NCI-H1436 (cell line): ENCODE measurements at regions not wholly inside any gene's neighbourhood (a gene's known extent, or its start where the extent isn't known, plus 50 kb on each side); places are given as distances from the start of the nearest gene placed in this dataset.
"Not testable (repeated sequence)": the region's sequence is repeated elsewhere in the genome, so short reads cannot be mapped to it uniquely, and the experiment has no call there.

Experiments
- DNase-seq: peaks from one replicate; lab custom pipeline; 2025; lab: John Stamatoyannopoulos, UW

DNA sequence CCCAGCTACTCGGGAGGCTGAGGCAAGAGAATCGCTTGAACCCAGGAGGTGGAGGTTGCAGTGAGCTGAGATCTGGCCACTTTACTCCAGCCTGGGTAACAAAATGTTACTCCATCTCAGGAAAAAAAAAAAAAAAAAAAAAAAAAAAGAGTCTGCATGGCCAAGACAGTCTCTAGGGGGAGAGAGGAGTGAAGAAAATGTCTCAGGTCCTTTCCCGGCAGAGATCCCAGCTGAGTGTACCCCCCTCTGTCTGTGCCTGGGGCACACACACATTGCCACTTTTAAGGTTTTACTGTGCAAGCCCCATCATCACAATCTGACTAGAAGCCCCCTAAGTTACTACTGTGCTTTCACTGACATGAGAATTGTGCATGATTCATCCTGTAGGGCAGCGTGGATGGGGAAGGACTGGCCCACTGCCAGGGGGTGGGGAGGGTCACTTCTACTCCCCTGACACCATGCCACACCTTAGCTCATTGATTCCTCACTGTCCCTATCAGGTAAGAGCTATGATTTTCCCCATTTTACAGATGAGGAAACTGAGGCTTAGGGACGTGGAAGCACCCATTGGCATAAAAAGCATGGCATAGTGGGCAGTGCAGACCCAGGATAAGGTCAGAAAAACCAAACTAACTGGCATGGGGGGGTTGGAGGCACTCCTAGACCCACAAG lies 102.3 kb upstream of the LARP1 start:
- DNase-seq = no peak

GRCh38 chr5:154651795-154652194 lies 103.4 kb upstream of the LARP1 start:
- DNase-seq = not testable (repeated sequence)

- no peak for DNase-seq
These were observed 106.5 kb upstream of the LARP1 start for GRCh38 chr5:154648706-154649105.

DNA sequence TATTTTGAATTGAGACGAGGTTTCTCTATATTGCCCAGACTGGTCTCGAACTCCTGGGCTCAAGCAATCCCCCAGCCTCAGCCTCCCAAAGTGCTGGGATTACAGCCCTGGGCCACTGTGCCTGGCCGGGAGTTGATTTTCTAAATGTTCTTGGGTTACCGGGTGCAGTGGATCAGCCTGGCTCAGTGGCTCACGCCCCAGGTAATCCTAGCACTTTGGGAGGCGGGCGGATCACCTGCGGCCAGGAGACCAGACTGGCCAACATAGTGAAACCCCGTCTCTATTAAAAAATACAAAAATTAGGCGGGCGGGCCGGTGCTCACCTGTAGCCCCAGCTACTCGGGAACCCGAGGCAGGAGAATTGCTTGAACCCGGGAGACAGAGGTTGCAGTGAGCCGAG lies 106.9 kb upstream of the LARP1 start:
- no peak for DNase-seq

DNA sequence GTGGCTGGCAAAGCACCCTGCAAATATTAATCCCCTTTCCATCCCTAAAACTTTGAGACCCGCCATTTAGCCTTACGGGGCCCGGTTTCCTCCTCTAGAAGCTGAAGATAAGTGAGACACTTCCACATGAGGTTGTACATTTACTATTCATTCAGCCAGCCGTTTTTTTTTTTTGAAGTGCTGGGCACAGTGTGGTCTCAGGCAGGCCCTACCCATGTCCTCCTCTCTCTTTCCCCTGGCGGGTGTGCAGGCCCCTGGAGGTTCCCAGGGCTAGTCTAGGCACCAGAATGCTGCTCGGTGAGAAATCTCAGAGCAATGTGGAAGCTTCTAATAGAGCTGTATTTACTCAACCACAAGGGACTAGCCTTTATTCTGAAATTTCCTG lies 107.4 kb upstream of the LARP1 start:
- no peak for DNase-seq

DNA sequence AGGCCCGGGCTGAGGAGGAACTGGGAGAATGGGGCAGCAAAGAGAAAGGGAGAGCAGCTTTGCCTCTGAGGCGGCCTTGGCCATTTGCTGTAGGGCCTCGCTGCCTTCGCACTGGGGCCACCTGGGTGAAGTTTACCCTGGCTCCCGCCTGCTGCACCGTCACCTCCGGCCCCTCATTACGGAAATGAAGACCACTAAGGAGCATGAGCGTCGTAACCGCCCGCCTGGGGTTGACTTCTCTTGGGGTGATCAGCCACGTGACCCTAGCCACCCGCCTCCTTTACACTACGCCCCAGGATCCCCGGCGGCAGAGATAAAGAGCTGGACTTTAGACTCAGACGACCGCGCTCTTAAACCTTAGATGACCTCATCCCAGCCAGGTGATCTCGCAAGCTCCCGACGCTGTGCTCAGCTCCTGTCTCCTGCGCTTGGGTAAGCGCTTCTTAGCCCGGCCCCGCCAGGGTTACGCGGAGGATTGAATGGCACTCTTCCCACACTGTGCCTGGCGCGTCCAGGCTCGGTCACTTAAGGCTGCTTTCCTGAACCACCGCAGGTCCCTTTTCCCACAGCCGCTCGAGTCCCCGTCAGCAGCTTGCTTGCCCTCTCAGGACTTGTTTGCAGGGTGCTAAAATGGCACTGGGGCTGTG lies 107.9 kb upstream of the LARP1 start:
- no peak for DNase-seq

DNA sequence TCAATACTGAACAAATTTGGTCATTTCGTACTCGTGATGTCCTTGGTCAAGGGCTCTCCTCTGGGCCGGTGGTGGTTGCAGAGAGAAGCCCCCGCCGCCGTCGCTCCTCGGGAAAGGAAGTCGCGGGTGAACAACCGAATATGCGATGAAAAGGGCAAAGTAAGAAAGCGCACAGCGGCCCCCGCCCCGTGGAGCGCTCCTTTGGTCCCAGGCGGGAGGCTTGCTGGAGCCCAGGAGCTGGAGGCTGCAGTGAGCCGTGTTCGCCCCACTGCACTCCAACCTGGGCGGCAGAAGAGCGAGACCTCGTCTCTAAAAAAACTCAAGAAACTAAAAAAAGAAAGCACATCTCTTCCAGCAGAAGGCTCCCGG lies 108.4 kb upstream of the LARP1 start:
- DNase-seq = no peak

DNA sequence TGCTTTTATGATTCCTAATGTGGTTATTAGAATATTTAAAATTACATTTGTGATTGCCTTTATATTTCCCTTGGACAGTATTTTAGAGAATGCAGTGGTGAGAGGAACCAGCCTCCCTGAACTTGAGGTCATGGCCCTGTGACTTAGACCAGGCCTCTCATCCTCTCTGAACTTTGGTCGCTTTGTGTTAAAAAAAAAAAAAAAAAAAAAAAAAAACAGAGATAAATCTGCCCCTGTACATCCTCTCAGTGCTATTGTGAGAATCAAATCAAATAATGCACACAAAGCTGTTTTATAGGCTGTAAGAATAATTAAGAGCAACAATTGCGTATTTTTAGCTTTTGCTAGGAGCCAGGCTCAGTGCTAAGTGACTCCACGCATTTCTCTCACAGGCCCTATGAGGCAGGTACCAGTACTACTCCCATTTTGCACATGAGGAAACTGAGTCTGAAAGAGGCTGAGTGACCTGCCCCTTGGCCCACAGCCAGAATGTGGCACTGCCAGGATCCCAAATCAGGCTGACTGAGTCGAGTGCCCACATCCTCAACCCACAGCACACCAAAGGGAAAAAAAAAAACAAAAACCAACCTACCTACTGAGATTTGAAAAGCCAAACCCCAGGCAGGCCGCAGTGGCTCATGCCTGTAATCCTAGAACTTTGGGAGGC lies 110.3 kb upstream of the LARP1 start:
- DNase-seq = no peak

- peak; percentile 22 for DNase-seq
These were observed 112.5 kb upstream of the LARP1 start for GRCh38 chr5:154642499-154643245.

- DNase-seq = not testable (repeated sequence)
These were observed 114.9 kb upstream of the LARP1 start for GRCh38 chr5:154640213-154640831.

GRCh38 chr5:154636786-154637185 lies 118.4 kb upstream of the LARP1 start:
- DNase-seq = not testable (repeated sequence)

DNA sequence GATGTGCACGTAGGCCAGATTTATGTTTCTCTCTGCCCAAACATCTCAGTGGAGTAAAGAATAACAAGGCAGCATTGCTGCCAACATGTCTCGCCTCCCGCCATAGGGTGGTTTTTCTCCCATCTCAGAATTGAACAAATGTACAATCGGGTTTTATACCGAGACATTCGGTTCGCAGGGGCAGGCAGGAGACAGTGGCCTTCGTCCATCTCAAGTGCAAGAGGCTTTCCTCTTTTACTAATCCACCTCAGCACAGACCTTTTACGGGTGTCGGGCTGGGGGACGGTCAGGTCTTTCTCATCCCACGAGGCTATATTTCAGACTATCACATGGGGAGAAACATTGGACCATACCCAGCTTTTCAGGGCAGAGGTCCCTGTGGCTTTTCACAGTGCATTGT lies 118.9 kb upstream of the LARP1 start:
- not testable (repeated sequence) for DNase-seq

DNA sequence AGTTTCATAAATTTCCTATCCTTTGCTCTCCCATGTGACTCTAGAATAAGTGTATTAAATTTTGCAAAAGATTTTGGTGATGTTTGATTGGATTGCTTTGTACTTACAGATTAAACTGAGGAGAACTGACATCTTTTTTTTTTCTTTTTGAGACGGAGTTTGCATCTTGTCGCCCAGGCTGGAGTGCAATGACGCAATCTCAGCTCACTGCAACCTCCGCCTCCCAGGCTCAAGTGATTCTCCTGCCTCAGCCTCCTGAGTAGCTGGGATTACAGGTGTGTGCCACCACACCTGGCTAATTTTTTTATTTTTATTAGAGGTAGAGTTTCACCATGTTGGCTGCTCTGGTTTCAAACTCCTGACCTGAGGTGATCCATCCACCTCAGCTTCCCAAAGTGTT lies 121.4 kb upstream of the LARP1 start:
- DNase-seq = not testable (repeated sequence)

- no peak for DNase-seq
These were observed 124.0 kb upstream of the LARP1 start for GRCh38 chr5:154631141-154631540.

DNA sequence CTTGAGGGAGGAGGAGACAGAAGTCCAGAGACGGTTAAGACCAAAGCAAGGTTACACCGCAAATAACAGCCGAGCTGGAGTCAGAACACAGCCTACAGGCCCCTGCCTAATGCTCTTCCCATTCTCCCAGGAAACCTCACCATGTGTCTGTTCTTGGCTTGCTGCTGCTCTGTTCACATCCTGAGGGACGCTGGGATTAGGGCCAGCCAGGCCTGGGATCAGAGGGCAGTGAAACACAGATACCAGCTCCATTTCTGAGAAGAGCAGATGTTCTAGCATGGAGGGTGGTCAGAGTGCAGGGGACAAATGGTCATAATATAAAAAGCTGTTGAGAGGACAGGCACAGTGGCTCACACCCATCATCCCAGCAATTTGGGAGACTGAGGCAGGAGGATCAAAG lies 124.8 kb upstream of the LARP1 start:
- no peak for DNase-seq

GRCh38 chr5:154628685-154629084 lies 126.5 kb upstream of the LARP1 start:
- no peak for DNase-seq

- no peak for DNase-seq
These were observed 127.2 kb upstream of the LARP1 start for GRCh38 chr5:154627698-154628678.

GRCh38 chr5:154626876-154627557 lies 128.2 kb upstream of the LARP1 start:
- DNase-seq = no peak

- DNase-seq = no peak
These were observed 130.1 kb upstream of the LARP1 start for GRCh38 chr5:154625031-154625430.

- DNase-seq = no peak
These were observed 130.8 kb upstream of the LARP1 start for GRCh38 chr5:154624341-154624740.
